ENCODE measurements at regions not wholly inside any gene's neighbourhood (a gene's known extent, or its start where the extent isn't known, plus 50 kb on each side); places are given as distances from the start of the nearest gene placed in this dataset.
A peak's percentile ranks its signal among the peaks of the same experiment; 100 is the strongest.
"Not testable (repeated sequence)": the region's sequence is repeated elsewhere in the genome, so short reads cannot be mapped to it uniquely, and the experiment has no call there.

GRCh38 chr12:131432532-131433260 is 278.2 kb upstream of the SFSWAP start:
- peaks cover 0 to 4% (median 0%) of the 10 kb centered on the region in 4 donors for H3K9me3 ChIP-seq
- WGBS, 2 donors: 62 to 71% methylated on average over 13 to 24 of the region's 29 CpGs
- intact Hi-C loops (cut with DNase I): no loop called here

GRCh38 chr12:131434208-131435125 is 276.4 kb upstream of the SFSWAP start:
- H3K27me3 ChIP-seq: peaks cover 0 to 56% (median 6%) of the 10 kb centered on the region in 3 donors

More at GRCh38 chr12:131432532-131433260, 278.2 kb upstream of the SFSWAP start:
- TF ChIP-seq EP300 (IDR thresholded peaks at IDR 0.05) (no peak), POLR2A (IDR thresholded peaks at IDR 0.05) (no peak)
- TF ChIP-seq, protein P1, sequence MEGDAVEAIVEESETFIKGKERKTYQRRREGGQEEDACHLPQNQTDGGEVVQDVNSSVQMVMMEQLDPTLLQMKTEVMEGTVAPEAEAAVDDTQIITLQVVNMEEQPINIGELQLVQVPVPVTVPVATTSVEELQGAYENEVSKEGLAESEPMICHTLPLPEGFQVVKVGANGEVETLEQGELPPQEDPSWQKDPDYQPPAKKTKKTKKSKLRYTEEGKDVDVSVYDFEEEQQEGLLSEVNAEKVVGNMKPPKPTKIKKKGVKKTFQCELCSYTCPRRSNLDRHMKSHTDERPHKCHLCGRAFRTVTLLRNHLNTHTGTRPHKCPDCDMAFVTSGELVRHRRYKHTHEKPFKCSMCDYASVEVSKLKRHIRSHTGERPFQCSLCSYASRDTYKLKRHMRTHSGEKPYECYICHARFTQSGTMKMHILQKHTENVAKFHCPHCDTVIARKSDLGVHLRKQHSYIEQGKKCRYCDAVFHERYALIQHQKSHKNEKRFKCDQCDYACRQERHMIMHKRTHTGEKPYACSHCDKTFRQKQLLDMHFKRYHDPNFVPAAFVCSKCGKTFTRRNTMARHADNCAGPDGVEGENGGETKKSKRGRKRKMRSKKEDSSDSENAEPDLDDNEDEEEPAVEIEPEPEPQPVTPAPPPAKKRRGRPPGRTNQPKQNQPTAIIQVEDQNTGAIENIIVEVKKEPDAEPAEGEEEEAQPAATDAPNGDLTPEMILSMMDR (IDR thresholded peaks at IDR 0.05): no peak
- Histone ChIP-seq H3K4me3 (no peak overlapping the region), H3K27me3 (peaks cover 0 to 46% (median 4%) of the 10 kb centered on the region in 3 donors), H3K36me3 (no peaks in the 10 kb centered on the region), H3K27ac (no peak overlapping the region), H3K4me1 (no peaks in the 10 kb centered on the region)
- DNase-seq: peak; percentile 38

DNA sequence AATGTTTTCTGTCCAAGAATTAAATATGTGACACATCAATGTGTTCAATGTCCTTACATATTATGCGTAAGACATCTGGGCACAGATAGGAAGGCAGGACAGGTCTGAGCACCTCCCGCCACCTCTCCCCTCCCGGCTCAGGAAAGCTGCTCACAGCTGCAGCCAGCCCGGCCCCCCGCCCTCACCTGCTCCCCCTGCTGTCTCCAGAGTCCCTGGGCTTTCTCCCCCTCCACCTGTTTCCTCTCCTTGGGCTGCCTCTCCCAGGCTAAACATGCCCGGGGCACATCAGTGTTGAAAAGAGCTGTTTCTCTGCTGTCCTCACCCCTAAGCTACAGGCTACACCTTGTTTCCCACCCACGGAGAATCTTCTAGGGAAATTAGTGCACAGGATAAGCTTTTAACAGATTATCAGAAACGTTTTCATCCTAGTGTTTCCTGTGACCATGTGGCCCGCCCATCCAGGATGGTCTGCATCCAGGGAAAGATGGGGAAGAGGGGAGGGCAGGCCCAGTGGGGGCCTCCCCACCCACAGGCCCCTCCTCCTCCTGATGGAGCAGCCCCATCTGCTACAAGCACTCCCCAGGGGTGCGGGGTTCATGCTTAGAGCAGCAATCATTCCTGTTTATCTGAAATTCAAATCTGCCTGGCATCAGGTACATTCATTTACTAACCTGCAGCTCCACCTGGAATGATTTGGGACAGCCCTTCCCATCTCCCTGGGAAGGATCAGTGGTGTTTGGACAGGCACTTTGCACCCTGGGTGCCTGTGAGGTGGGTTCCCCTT is 273.8 kb upstream of the SFSWAP start:
- intact Hi-C loops (cut with DNase I): no loop called here
- H3K9me3 ChIP-seq: no peaks in the 10 kb centered on the region
- H3K27ac ChIP-seq: no peak overlapping the region
- no peaks in the 10 kb centered on the region for H3K36me3 ChIP-seq
- TF ChIP-seq POLR2A (IDR thresholded peaks at IDR 0.05): no peak
- TF ChIP-seq, protein P1 (IDR thresholded peaks at IDR 0.05): no peak
- no peak for TF ChIP-seq POLR2AphosphoS5 (IDR thresholded peaks at IDR 0.05)
- no peak for TF ChIP-seq EP300 (IDR thresholded peaks at IDR 0.05)
- peaks cover 0 to 41% (median 6%) of the 10 kb centered on the region in 3 donors for H3K27me3 ChIP-seq
- WGBS, 2 donors: 39 to 42% methylated on average over 10 of the region's 10 CpGs
- no peak overlapping the region for H3K4me3 ChIP-seq
- no peaks in the 10 kb centered on the region for H3K4me1 ChIP-seq
- no peak for DNase-seq

More at GRCh38 chr12:131434208-131435125, 276.4 kb upstream of the SFSWAP start:
- peak; percentile 59 for DNase-seq
- WGBS, 2 donors: 67 to 78% methylated on average over 27 to 28 of the region's 28 CpGs
- no peak overlapping the region for H3K4me3 ChIP-seq
- H3K36me3 ChIP-seq: no peaks in the 10 kb centered on the region
- TF ChIP-seq POLR2AphosphoS5 (IDR thresholded peaks at IDR 0.05): no peak
- TF ChIP-seq EP300 (IDR thresholded peaks at IDR 0.05): no peak
- TF ChIP-seq, protein P1 (IDR thresholded peaks at IDR 0.05): no peak
- peaks cover 0 to 4% (median 0%) of the 10 kb centered on the region in 4 donors for H3K9me3 ChIP-seq
- no peak overlapping the region for H3K27ac ChIP-seq
- intact Hi-C loops (cut with DNase I): no loop called here
- no peaks in the 10 kb centered on the region for H3K4me1 ChIP-seq

- intact Hi-C loops (cut with DNase I): no loop called here
- no peak overlapping the region for H3K27ac ChIP-seq
- H3K27me3 ChIP-seq: peaks cover 0 to 34% (median 6%) of the 10 kb centered on the region in 3 donors
- TF ChIP-seq, protein P1 (IDR thresholded peaks at IDR 0.05): no peak
- TF ChIP-seq POLR2AphosphoS5 (IDR thresholded peaks at IDR 0.05): no peak
- no peak for TF ChIP-seq EP300 (IDR thresholded peaks at IDR 0.05)
- TF ChIP-seq POLR2A (IDR thresholded peaks at IDR 0.05): no peak
- H3K4me3 ChIP-seq: no peak overlapping the region
- 61 to 72% methylated on average over 9 of the region's 9 CpGs for WGBS, 2 donors
- no peaks in the 10 kb centered on the region for H3K9me3 ChIP-seq
- H3K4me1 ChIP-seq: no peaks in the 10 kb centered on the region
- H3K36me3 ChIP-seq: no peaks in the 10 kb centered on the region
- no peak for DNase-seq
Measured at GRCh38 chr12:131437706-131438492, 273.0 kb upstream of the SFSWAP start.

DNA sequence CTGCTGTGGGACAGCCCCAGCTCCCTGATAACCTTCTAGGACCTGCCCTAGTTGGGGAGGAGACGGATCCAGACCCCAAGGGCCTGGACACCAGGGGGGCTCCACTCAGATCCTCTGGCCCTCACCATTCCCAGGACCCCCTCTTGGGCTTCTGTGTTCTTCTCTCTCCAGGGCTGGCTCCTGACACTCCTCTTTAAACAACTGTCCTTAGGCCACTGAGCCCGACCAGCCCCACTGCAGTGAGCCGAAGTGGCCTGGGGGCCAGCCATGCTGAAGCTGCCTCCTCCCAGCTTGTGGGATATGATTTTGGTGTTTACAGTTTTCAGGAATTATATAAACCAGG is 272.4 kb upstream of the SFSWAP start:
- H3K4me3 ChIP-seq; H3K9me3 ChIP-seq; H3K4me1 ChIP-seq; DNase-seq; intact Hi-C loops (cut with DNase I); H3K27ac ChIP-seq; H3K36me3 ChIP-seq: not testable (repeated sequence)
- WGBS, 2 donors: 50 to 72% methylated on average over 3 of the region's 3 CpGs
- peaks cover 0 to 34% (median 6%) of the 10 kb centered on the region in 3 donors for H3K27me3 ChIP-seq
